Brain microvascular endothelial cell (primary cell): ENCODE measurements at regions not wholly inside any gene's neighbourhood (a gene's known extent, or its start where the extent isn't known, plus 50 kb on each side); places are given as distances from the start of the nearest gene placed in this dataset.

ENCODE experiments used
- DNase-seq: peaks from one replicate; pipeline ENCODE4 v3.0.0-alpha.2; 2020
- H3K27ac ChIP-seq: fragments of 250-450 bp; sonication (Bioruptor Pico); 2 replicates; pipeline ENCODE4 v1.5.1; 2020; ENCODE audit warnings: mild to moderate bottlenecking, moderate library complexity
- H3K27me3 ChIP-seq: fragments of 250-450 bp; sonication (Bioruptor Pico); replicated peaks from 2 replicates; pipeline ENCODE4 v1.5.1; 2020; ENCODE audit warnings: mild to moderate bottlenecking
- H3K36me3 ChIP-seq: fragments of 250-450 bp; sonication (Bioruptor Pico); replicated peaks from 2 replicates; pipeline ENCODE4 v1.5.1; 2020; ENCODE audit warnings: mild to moderate bottlenecking
- H3K4me3 ChIP-seq: 2 replicates; pipeline ENCODE4 v1.5.1; 2011; ENCODE audit warnings: low read depth, mild to moderate bottlenecking, control low read depth, low read length, moderate library complexity
- CTCF ChIP-seq: IDR thresholded peaks from 2 replicates; pipeline ENCODE4 v1.5.1; 2011; ENCODE audit warnings: low read depth, mild to moderate bottlenecking, moderate library complexity, low read length, control low read depth, inconsistent platforms; ENCODE audit errors: missing control alignments
- in situ Hi-C: cut with HindIII; loops from 2 replicates; pipeline ENCODE4 v1.10.0; 2017; ENCODE audit warnings: low sequenced_read_pairs, low pct_ligation_motif_present

- Histone ChIP-seq H3K27me3 (no peaks in the 10 kb centered on the region), H3K27ac (no peak overlapping the region), H3K4me3 (no peak overlapping the region), H3K36me3 (no peaks in the 10 kb centered on the region)
- TF ChIP-seq CTCF, result no peak
- in situ Hi-C loops, result no loop called here
- no peak for DNase-seq
These were observed 171.0 kb upstream of the RPS6KA3 start for GRCh38 chrX:20437683-20438082.

DNA sequence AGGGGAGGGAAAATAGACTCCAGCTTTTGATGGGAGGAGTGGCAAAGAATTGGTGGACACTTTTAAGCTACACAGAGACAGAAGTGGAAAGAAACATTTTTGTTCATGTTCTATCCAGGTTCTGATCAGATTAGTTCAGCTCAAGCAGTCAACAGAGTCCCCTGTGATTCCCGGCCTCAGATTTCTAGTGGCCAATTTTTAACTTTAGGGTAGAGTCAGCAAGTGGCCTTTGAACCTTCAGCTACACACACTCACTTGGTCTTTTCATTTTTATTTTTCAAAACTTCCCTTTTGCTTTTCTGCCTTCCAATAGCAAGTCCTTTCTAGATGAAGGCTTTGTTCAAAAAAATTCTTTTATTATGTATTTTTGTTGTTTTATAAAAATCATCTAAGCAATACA lies 169.2 kb upstream of the RPS6KA3 start:
- in situ Hi-C loops, result no loop called here
- TF ChIP-seq CTCF, result no peak
- DNase-seq, result no peak

GRCh38 chrX:20434986-20435385 lies 168.3 kb upstream of the RPS6KA3 start:
- Histone ChIP-seq H3K36me3 (no peaks in the 10 kb centered on the region), H3K27ac (no peak overlapping the region), H3K4me3 (no peak overlapping the region), H3K27me3 (no peaks in the 10 kb centered on the region)
- TF ChIP-seq CTCF, result no peak
- in situ Hi-C loops, result no loop called here
- no peak for DNase-seq

More for the DNA sequence above, 169.2 kb upstream of the RPS6KA3 start:
- H3K27ac ChIP-seq, result no peak overlapping the region
- H3K36me3 ChIP-seq, result no peaks in the 10 kb centered on the region
- H3K4me3 ChIP-seq, result no peak overlapping the region
- H3K27me3 ChIP-seq, result no peaks in the 10 kb centered on the region

DNA sequence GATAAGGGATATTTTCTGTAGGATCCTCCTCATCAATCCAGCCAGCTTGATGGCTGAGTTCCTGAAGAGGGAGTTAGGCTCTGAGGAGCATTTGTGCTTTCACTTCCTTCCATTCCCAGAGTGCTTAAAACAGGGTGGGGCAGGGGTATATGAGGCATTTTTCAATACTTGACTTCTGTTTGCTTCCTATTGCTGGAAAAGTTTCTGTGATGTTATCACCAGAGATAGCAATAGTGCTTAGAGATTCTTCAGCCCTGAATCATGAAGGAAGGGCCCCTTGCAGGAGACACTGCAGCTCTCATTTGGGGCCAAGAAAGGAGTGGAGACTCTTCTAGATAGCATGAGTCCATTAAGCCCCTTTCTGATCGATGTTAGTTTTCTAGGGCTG lies 166.7 kb upstream of the RPS6KA3 start:
- Histone ChIP-seq H3K27me3 (no peaks in the 10 kb centered on the region), H3K27ac (no peak overlapping the region), H3K36me3 (no peaks in the 10 kb centered on the region), H3K4me3 (no peak overlapping the region)
- DNase-seq, result no peak
- in situ Hi-C loops, result no loop called here
- TF ChIP-seq CTCF, result no peak

- no peak for DNase-seq
- Histone ChIP-seq H3K27ac (no peak overlapping the region), H3K4me3 (no peak overlapping the region), H3K27me3 (no peaks in the 10 kb centered on the region), H3K36me3 (no peaks in the 10 kb centered on the region)
- in situ Hi-C loops, result no loop called here
- TF ChIP-seq CTCF, result no peak
These were observed 166.2 kb upstream of the RPS6KA3 start for GRCh38 chrX:20432746-20433387.

GRCh38 chrX:20432048-20432447 lies 165.3 kb upstream of the RPS6KA3 start:
- Histone ChIP-seq H3K27ac (no peak overlapping the region), H3K36me3 (no peaks in the 10 kb centered on the region), H3K4me3 (no peak overlapping the region), H3K27me3 (no peaks in the 10 kb centered on the region)
- TF ChIP-seq CTCF, result no peak
- DNase-seq, result peak; percentile 31
- in situ Hi-C loops, result no loop called here
